ENCODE measurements at regions not wholly inside any gene's neighbourhood (a gene's known extent, or its start where the extent isn't known, plus 50 kb on each side); places are given as distances from the start of the nearest gene placed in this dataset.

GRCh38 chr3:87126321-87126720, 100.8 kb upstream of the CHMP2B start:
- TF ChIP-seq MAX (IDR thresholded peaks at IDR 0.05) (no peak), CTCF (IDR thresholded peaks at IDR 0.05; ENCODE audit: control extremely low read depth in 1 of 3, insufficient read depth in 1 of 3, low read depth in 1 of 3, low read length in 3 of 3) (no peak), POLR2AphosphoS5 (IDR thresholded peaks at IDR 0.05; ENCODE audit: low read depth, low read length) (no peak), USF2 (IDR thresholded peaks at IDR 0.05; ENCODE audit: low read length) (no peak), POLR2A (IDR thresholded peaks at IDR 0.05; ENCODE audit: control extremely low read depth in 1 of 2, low read depth in 2 of 2, low read length in 2 of 2) (no peak), EP300 (IDR thresholded peaks at IDR 0.05; ENCODE audit: borderline replicate concordance in 1 of 2, low read depth in 2 of 2, low read length in 2 of 2) (no peak), CHD1 (IDR thresholded peaks at IDR 0.05; ENCODE audit: low read depth, low read length) (no peak), RXRA (IDR thresholded peaks at IDR 0.05; ENCODE audit: insufficient read depth, low read depth, low read length) (no peak), RBBP5 (IDR thresholded peaks at IDR 0.05; ENCODE audit: borderline replicate concordance, low read depth, low read length) (no peak), SUZ12 (IDR thresholded peaks at IDR 0.05; ENCODE audit: low read length) (no peak), EZH2 (IDR thresholded peaks at IDR 0.05; ENCODE audit: low read depth, low read length, severe bottlenecking) (no peak), FOSL1 (IDR thresholded peaks at IDR 0.05; ENCODE audit: insufficient read depth, low read depth, low read length) (no peak)

Data from H1 (cell line).